IPS-20b (cell line): ENCODE measurements at regions not wholly inside any gene's neighbourhood (a gene's known extent, or its start where the extent isn't known, plus 50 kb on each side); places are given as distances from the start of the nearest gene placed in this dataset.

ENCODE experiments used
- H3K27ac ChIP-seq: one replicate; pipeline ENCODE4 v1.5.1; 2013; ENCODE audit warnings: low read length
- H3K27me3 ChIP-seq: 2 replicates; pipeline ENCODE4 v1.6.1; 2013; ENCODE audit warnings: mild to moderate bottlenecking, low read length, inconsistent platforms; ENCODE audit not compliant: insufficient read depth
- H3K36me3 ChIP-seq: 2 replicates; pipeline ENCODE4 v1.6.1; 2013; ENCODE audit warnings: low read depth, mild to moderate bottlenecking, inconsistent platforms, low read length, moderate library complexity; ENCODE audit not compliant: insufficient read depth
- H3K4me1 ChIP-seq: 2 replicates; pipeline ENCODE4 v1.6.1; 2013; ENCODE audit warnings: mild to moderate bottlenecking, control low read depth, inconsistent platforms, low read length, moderate library complexity; ENCODE audit not compliant: insufficient read depth
- H3K4me3 ChIP-seq: 2 replicates; pipeline ENCODE4 v1.5.1; 2013; ENCODE audit warnings: mild to moderate bottlenecking, low read length, inconsistent platforms
- H3K9ac ChIP-seq: 2 replicates; pipeline ENCODE4 v1.6.1; 2013; ENCODE audit warnings: low read depth, mild to moderate bottlenecking, inconsistent platforms, low read length, moderate library complexity
- H3K9me3 ChIP-seq: 2 replicates; pipeline ENCODE4 v1.6.1; 2013; ENCODE audit warnings: mild to moderate bottlenecking, low read depth, low read length, inconsistent platforms; ENCODE audit not compliant: insufficient read depth

DNA sequence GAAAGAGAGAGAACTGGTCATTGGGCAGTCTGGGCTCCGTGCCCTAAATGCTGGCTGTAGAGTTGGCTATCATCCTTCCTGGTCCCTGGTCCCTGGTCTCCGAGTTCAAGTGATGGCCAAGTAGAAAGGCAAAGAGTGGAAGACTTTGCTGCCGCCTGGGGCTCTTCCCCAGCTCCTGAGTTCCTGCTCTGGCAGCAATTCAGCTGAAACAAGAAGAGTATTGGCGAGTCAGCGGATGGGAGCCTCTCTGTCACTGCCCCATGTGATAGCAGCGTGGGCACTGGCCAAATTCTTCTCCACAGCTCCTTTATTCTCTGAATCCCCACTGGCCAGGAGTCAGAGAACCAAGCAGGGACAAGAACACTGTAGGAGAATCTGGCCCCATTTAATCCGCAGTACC is 351.0 kb upstream of the POU3F3 start:
- Histone ChIP-seq H3K36me3 (no peaks in the 10 kb centered on the region), H3K27me3 (no peaks in the 10 kb centered on the region), H3K4me3 (no peak overlapping the region), H3K4me1 (peaks cover 21% of the 10 kb centered on the region), H3K27ac (no peak overlapping the region), H3K9ac (no peak overlapping the region), H3K9me3 (no peaks in the 10 kb centered on the region)

GRCh38 chr2:104504331-104505073 is 349.4 kb upstream of the POU3F3 start:
- Histone ChIP-seq H3K9ac (no peak overlapping the region), H3K27ac (no peak overlapping the region), H3K27me3 (no peaks in the 10 kb centered on the region), H3K4me3 (no peak overlapping the region), H3K9me3 (no peaks in the 10 kb centered on the region), H3K36me3 (no peaks in the 10 kb centered on the region), H3K4me1 (peaks cover 21% of the 10 kb centered on the region)

- H3K9me3 ChIP-seq: no peaks in the 10 kb centered on the region
- H3K36me3 ChIP-seq: no peaks in the 10 kb centered on the region
- no peak overlapping the region for H3K4me3 ChIP-seq
- H3K27me3 ChIP-seq: no peaks in the 10 kb centered on the region
- no peak overlapping the region for H3K27ac ChIP-seq
- H3K4me1 ChIP-seq: peaks cover 6% of the 10 kb centered on the region
- no peak overlapping the region for H3K9ac ChIP-seq
Measured at GRCh38 chr2:104518256-104518655, 335.7 kb upstream of the POU3F3 start.

GRCh38 chr2:104521247-104521646 is 332.7 kb upstream of the POU3F3 start:
- Histone ChIP-seq H3K27me3 (no peaks in the 10 kb centered on the region), H3K27ac (no peak overlapping the region), H3K4me1 (peaks cover 6% of the 10 kb centered on the region), H3K9ac (no peak overlapping the region), H3K9me3 (no peaks in the 10 kb centered on the region), H3K4me3 (no peak overlapping the region), H3K36me3 (no peaks in the 10 kb centered on the region)

- Histone ChIP-seq H3K4me1 (peaks cover 6% of the 10 kb centered on the region), H3K27ac (no peak overlapping the region), H3K27me3 (no peaks in the 10 kb centered on the region), H3K9ac (no peak overlapping the region), H3K9me3 (no peaks in the 10 kb centered on the region), H3K4me3 (no peak overlapping the region), H3K36me3 (no peaks in the 10 kb centered on the region)
Measured at GRCh38 chr2:104523921-104524320, 330.0 kb upstream of the POU3F3 start.

- Histone ChIP-seq H3K27ac (no peak overlapping the region), H3K9me3 (no peaks in the 10 kb centered on the region), H3K4me3 (no peak overlapping the region), H3K9ac (no peak overlapping the region), H3K36me3 (no peaks in the 10 kb centered on the region), H3K27me3 (no peaks in the 10 kb centered on the region), H3K4me1 (no peaks in the 10 kb centered on the region)
Measured at GRCh38 chr2:104528101-104528500, 325.8 kb upstream of the POU3F3 start.

DNA sequence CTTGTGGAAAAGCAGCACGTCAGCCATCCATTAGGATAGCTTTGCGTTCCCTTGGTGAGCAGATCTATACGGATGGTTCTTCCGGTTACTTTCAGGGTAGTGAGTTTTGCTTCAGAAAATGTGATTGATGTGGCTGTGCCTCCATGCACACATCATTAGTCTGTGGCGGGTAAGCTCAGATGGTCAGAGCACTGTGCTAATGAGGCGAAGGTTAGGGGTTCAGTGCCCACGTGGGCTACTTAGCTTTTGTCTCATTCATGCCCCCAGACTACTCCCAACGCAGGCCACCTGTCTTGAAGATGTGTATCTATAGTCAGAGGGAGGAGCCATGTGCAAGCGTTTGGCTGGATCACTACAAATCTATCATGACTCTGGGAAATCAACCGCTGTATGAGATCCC is 322.8 kb upstream of the POU3F3 start:
- Histone ChIP-seq H3K27me3 (no peaks in the 10 kb centered on the region), H3K4me1 (no peaks in the 10 kb centered on the region), H3K9me3 (no peaks in the 10 kb centered on the region), H3K27ac (no peak overlapping the region), H3K4me3 (no peak overlapping the region), H3K36me3 (no peaks in the 10 kb centered on the region), H3K9ac (no peak overlapping the region)

DNA sequence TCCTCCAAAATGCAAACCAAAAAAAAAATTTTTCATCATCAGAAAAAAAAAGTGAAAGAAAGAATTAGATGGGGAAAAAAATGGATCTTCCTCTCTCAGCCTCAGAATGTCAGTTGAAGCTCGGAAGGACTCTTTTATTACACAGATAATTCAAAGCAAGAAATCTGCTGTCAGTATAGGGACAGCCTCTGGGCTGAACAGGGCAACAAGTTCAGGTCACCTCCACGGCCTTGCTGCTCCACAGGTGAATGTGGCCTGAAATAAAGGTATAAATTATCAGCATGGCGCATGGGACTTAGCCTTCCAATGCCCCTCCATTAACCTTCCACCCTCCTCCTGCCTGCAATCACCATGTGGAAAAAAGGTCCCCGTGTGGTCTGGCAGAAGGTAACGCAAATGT is 316.8 kb upstream of the POU3F3 start:
- Histone ChIP-seq H3K27me3 (no peaks in the 10 kb centered on the region), H3K9ac (no peak overlapping the region), H3K36me3 (no peaks in the 10 kb centered on the region), H3K27ac (no peak overlapping the region), H3K4me3 (no peak overlapping the region), H3K9me3 (no peaks in the 10 kb centered on the region), H3K4me1 (no peaks in the 10 kb centered on the region)

GRCh38 chr2:104538077-104538476 is 315.8 kb upstream of the POU3F3 start:
- Histone ChIP-seq H3K4me3 (no peak overlapping the region), H3K4me1 (no peaks in the 10 kb centered on the region), H3K9me3 (no peaks in the 10 kb centered on the region), H3K9ac (no peak overlapping the region), H3K36me3 (no peaks in the 10 kb centered on the region), H3K27me3 (no peaks in the 10 kb centered on the region), H3K27ac (no peak overlapping the region)

DNA sequence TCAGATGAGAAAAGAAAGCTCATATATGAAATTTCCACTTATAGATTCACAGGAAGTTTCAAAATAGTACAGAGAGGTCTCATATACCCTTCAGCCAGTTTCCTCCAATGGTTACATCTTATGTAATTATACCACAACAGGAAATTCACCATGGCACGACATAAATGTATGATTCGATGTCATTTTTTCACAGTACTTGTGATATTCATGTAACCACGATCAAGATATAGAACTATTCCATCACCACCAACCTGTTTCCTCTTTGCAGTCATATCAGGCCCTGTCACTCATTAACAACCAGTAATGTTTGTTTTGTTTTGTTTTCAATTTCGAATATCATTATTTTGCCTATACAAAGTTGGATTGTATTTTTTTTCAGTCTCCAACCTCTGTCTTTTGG is 314.3 kb upstream of the POU3F3 start:
- no peak overlapping the region for H3K27ac ChIP-seq
- H3K27me3 ChIP-seq: no peaks in the 10 kb centered on the region
- H3K9ac ChIP-seq: no peak overlapping the region
- no peak overlapping the region for H3K4me3 ChIP-seq
- H3K4me1 ChIP-seq: no peaks in the 10 kb centered on the region
- H3K9me3 ChIP-seq: no peaks in the 10 kb centered on the region
- no peaks in the 10 kb centered on the region for H3K36me3 ChIP-seq

- Histone ChIP-seq H3K4me3 (no peak overlapping the region), H3K27ac (no peak overlapping the region), H3K9ac (no peak overlapping the region), H3K4me1 (no peaks in the 10 kb centered on the region), H3K27me3 (no peaks in the 10 kb centered on the region), H3K36me3 (no peaks in the 10 kb centered on the region), H3K9me3 (no peaks in the 10 kb centered on the region)
Measured at GRCh38 chr2:104545055-104545454, 308.9 kb upstream of the POU3F3 start.

GRCh38 chr2:104546537-104546936 is 307.4 kb upstream of the POU3F3 start:
- Histone ChIP-seq H3K9me3 (no peaks in the 10 kb centered on the region), H3K27me3 (no peaks in the 10 kb centered on the region), H3K27ac (no peak overlapping the region), H3K4me3 (no peak overlapping the region), H3K9ac (no peak overlapping the region), H3K36me3 (no peaks in the 10 kb centered on the region), H3K4me1 (no peaks in the 10 kb centered on the region)
